C4-2B (cell line): ENCODE measurements at regions not wholly inside any gene's neighbourhood (a gene's known extent, or its start where the extent isn't known, plus 50 kb on each side); places are given as distances from the start of the nearest gene placed in this dataset.

Experiments used
- CTCF ChIP-seq: fragments of 450-650 bp; conservative IDR thresholded peaks from 2 replicates; pipeline ENCODE4 v1.5.1; 2017; ENCODE audit warnings: mild to moderate bottlenecking
- ZFX ChIP-seq: fragments of 450-650 bp; IDR thresholded peaks from 2 replicates; pipeline ENCODE4 v1.6.1; 2017

- no peak for TF ChIP-seq CTCF
- TF ChIP-seq ZFX, result no peak
Measured at GRCh38 chr2:53314718-53315117, 452.9 kb upstream of the CHAC2 start.
